HG03039 (cell line): ENCODE measurements at regions not wholly inside any gene's neighbourhood (a gene's known extent, or its start where the extent isn't known, plus 50 kb on each side); places are given as distances from the start of the nearest gene placed in this dataset.

Source experiments
- ATAC-seq: cut with Tn5 transposase; IDR thresholded peaks from one replicate; pipeline ENCODE4 v1.9.1; 2021; ENCODE audit warnings: mild to moderate bottlenecking, moderate library complexity; ENCODE audit not compliant: unreplicated experiment

DNA sequence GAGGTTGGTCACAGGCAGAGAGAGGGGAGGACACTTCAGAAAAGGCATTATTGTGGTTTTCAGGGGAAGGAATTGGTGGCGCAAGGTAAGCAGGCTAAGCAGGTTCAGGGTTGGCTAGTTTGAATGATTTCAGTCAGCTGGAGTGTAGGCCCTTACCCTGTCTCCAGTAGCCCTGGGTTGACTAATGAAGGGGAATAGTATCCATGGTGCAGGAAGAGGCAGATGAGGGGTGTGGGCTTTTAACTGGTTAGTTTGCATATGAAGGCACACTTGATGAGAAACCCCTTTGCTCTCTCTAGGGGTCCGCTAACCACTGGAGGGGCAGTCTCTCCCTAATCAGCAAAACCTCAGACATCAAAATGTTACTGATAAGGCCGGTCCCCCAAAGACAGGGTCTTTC lies 249.7 kb downstream of the AASDHPPT start:
- no peak for ATAC-seq

DNA sequence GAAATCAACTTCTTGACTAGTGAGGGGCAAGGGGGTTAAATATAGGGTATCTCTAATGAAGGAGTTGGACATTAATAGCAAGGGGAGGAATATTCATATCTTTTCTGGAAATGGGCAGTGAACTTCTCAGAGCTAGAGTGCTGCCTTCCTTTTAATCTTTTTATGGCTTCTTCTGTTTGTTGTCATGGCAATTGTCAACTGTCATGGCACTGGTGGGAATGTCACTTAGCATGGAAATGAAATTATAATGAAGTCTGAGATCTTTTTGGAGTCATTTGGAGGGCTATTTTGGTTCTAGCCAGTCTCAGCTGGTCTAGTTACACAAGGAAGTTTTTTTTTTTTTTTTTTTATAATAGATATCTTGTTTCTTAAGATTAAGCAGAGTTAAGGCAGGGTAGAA lies 250.2 kb downstream of the AASDHPPT start:
- ATAC-seq, result no peak

DNA sequence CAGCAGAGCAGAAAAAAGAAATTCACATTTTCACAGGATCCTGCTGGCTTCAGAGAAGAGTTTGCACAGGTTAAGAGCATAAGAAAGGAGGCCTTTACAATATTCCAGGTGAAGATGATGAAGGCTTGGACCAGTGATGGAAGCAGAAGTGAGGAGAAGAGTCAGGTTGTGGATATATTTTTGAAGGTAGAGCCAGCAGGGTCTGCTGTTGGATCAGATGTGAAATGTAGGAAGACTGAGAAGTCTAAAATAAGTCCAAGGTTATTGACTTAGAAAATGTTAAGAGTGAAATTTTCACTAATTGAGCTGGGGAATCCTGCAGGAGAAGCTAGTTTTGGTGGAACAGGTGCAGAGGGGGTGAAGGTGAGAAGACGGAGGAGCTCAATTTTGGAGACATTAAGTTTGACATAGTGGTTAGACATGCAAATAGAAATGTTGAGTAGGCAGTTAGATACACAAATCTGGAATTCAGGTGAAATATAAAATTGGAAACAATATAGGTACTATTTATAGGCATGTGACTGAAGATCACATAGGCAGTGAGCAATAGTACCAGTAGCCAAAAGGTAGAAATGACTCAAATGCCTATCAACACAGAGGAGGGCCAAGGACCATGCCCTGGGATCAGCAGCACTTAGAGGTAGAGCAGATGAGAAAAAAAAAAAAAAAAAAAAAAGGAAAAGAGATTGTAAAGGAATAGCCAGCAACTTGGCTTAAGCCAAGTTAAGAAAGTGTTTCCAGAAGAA lies 252.0 kb downstream of the AASDHPPT start:
- ATAC-seq, result no peak

DNA sequence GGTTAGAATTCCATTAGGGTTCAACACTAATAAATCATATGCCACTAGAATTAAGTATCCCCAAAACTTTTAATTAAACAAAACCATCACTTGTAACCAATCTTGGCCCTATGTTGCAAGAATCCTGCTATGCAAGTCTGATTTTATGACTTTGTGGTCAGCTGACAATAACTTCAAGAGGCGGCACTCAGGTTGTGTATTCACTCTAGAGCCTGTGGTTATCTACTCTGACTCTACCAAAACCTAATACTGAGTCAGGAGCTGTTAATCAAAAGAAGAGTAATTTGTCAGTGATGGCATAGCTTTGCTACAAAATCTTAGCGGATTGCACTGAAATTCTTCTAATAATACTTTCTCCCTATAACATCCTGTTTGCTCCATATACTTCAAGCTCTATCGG lies 253.7 kb downstream of the AASDHPPT start:
- no peak for ATAC-seq

DNA sequence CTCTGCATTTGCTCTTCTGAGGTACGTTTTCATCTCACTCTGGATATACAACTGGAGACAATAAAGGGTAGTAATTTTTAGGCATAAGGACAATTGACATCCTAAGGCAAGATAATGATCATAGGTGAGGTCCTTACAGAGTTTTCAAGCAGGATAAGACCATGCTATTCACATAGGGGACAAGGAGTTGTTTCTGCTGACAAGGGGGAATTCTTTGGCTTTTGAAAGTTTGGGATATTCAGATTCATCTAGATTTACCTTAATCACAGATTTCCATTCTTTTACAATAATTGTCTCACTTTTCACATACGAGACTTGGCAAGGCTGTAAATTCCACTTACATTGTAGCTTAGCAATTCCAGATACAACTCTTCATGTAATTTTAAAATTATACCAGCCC lies 256.2 kb downstream of the AASDHPPT start:
- ATAC-seq, result no peak

DNA sequence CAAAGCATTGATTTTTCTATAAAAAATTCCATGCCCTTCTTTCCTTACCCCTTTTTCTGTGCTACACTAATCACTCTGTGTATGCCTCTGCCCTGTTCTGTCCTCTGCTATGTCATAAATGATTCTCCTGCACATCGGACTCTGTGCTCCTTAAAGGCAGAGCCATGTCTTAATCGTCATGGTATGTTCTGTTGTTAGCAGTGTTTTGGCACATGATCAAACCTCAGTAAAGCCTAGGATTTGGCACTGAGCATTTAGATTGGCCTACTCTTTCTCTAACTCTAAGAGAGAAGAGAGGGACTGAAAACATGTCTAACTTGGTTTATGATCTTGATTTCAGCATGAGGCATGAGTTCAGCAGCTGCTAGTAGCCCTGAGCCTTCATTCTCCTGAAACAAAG lies 266.9 kb downstream of the AASDHPPT start:
- no peak for ATAC-seq

DNA sequence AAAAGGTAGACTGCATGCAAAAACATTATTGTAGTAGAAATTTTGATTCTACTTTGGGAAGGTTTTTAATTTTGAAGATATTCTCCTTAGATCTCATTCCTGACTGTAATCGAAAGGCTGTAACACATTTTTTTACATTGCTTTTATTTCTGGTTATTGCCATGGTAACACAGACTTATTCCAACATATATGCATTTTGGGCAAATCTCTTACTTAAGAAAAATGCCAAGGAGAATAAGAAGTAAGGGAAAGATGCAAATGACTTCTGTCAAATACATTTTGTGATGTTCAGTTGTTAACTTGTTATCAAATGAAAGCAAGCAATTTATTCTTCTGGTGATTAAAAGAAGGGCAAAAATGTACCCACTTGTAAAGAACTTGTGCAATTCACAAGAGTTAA lies 267.5 kb downstream of the AASDHPPT start:
- ATAC-seq, result no peak

DNA sequence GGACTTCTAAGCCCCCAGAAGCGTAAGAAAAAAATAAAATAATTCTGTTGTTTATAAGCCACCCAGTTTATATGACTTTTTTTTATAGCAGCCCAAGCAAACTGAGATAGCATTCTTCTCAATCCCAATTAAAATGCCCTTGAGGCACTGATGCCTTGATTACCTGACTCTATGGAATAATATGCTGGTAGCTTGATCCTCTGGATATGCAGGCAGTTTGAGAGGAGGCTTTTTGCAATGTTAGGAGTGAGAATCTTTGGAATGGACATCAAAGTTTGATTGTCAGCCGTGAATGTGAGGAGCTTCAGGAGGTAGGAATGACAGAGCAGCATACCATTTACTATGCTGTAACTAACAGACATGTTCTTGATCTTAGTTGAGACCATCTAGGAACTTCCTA lies 275.6 kb downstream of the AASDHPPT start:
- no peak for ATAC-seq

DNA sequence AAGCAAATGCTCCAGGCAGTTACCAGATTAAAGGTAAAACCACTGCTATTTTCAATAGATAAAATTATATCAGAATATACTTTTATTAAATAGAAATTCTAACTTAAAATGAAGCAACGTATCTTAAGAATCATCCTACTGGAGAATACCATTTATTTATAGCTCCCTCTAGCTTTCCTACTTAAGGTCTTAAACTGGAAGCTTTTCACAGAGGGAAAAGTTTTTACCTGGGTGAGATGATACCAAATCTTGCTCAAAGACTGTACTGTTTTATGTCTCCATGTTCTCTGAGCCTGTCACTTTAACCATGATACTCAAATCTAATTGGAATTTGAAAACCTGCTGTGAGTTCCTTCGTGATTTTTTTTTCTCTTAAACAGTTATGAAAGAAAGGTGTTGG lies 291.8 kb downstream of the AASDHPPT start:
- ATAC-seq, result no peak

DNA sequence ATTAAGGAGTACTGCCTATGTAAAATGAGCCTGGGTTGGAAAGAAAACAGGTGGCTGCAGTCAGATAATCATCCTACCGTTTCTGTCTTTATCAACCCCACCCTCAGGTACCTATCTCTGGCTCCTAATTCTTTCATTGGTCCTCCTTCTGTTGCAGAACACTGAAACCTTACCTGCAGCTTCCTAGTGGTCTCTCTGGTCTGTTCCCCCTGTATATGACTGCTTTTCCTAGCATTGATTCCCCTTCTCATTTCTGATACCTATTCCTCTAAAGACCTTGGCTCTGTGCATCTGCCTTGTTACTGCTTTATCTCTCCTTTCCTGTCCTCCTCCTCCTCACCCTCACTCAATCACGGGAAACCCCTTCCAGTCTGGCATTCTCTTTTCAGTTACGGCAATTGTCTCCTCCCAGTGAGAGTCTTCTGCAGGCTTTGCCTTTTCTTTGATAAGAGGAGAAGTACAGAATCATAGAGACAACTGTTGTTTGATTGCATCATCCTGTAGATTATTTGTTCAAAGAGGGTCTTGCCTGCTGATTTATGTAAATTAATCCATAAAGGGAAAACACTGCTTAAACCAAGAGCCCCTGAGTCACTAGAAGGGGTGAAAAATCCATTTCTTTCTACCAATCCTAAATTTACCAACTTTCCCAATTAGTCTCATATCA lies 301.2 kb downstream of the AASDHPPT start:
- no peak for ATAC-seq

DNA sequence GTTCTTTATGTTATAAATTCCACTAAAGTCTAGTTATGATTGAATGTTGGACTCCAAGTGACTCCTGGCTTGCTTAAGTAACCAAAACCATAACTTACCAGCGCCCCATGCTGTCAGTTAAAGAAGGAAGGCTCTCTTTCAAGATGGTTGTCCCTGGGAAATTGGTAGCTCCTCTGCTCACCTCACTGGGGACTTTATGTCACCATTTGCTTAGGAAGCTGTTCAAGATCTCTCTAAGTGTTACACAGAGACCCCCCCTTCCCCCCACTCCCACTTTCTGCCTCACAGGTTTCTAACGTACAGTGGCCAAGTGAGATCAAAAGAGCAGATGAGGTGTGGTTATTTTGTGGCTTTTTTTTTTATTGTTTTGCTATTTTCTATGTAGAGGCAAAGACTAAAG lies 301.8 kb downstream of the AASDHPPT start:
- ATAC-seq, result no peak

DNA sequence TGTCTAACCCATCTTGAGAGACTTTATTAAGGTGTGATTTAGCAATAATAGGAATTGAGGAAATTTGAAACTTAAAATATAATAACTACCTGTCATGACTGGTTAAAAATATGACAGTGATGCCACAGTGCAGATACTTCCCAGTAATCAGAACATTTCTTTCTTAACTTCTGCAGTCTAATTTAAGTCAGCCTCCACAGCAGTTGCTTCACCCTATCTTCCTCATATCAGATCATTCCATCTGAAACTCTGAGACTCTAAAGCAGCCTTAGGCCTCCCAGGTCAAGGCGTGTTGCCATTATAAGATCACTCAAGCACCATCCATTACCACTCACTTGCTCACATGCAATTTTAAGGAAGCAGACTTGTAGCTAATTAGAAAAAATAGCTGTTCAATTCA lies 302.2 kb downstream of the AASDHPPT start:
- no peak for ATAC-seq

DNA sequence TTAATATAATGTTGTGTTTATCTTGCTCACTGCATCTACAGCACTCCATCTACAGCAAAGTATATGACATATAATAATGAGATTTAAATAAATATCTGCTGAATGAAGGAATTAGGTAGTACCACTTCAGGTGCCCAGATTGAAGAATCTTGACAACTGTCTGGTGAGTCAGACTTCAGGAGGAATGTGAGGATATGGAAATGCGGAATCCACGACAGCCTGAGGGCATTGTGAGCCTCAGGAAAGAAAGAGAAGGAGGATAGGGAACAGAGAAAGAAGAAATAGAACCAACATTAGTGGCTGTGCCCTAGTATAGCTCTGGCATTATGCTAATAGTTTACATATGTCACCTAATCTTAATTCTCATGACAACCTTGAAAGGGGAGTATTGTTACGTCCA lies 304.4 kb downstream of the AASDHPPT start:
- no peak for ATAC-seq

DNA sequence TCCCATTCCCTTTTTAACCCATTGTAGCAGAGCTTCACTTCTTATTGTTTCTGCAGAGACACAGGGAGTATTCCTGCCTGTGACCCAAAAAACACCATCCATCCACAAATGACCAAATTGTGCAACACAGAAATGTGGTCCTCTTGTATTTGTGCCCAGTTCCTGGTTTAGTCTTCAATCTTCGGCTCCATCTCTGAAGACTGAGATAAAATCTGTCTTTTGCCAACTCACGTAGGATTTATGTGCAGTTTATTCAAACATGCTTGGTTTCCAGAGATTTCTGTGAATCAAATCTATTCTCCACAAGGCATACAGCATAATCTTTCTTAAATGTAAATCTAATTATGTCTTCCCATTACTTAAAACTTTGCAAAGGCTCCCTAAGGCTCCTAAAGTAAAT lies 307.0 kb downstream of the AASDHPPT start:
- ATAC-seq, result no peak

DNA sequence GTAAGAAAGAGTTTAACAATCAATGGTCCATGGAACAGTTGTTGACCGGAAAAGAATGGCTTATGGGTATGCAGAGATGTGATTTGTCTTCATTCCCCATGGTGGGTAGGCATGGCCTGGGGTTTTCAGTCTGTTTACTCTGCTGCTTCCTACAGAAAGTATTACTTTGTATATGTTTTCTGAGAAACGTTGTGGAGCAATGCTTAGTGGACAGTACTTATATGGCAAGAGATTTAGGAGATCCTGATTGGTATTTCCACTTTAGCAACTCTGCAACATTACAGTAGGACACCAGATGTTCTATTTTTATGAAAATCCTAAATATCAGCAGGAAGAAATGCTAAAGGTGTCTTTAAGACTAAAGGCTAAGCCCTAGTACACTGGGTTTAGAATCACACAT lies 309.1 kb downstream of the AASDHPPT start:
- ATAC-seq, result no peak

DNA sequence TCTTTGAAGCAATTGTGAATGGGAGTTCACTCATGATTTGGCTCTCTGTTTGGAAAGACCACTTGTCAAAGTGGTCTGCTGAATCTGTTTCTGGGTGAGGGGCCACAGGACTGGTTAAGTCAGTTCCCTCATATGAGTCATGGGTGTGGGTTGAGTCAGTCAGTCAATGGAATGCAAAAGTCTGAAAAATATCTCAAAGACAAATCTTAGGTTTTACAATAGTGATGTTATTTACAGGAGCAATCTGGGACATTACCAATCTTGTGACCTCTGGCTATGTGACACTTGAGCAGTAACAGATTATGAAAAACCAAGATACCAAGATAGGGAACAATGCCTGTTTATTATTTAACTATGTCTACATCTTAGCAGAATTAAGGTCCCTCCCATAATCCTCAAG lies 311.6 kb downstream of the AASDHPPT start:
- ATAC-seq, result no peak

DNA sequence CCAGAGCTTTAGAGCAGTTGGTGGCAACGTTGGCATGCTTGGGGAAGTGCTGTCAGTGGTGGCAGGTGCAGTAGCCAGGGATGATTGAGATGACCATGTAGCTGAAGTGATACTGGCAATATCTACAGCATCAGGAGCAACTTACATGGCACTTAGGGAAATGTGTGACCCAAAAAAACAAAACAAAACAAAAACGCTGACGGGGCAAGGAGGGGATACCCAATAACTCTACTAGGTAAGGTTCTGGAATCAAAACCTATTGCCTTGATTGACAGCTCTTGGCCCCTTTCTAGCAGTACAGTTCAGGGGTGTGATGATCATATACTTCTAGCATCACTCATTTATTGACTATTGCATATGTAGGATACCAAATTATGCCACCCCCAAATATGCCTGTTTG lies 312.6 kb downstream of the AASDHPPT start:
- no peak for ATAC-seq

DNA sequence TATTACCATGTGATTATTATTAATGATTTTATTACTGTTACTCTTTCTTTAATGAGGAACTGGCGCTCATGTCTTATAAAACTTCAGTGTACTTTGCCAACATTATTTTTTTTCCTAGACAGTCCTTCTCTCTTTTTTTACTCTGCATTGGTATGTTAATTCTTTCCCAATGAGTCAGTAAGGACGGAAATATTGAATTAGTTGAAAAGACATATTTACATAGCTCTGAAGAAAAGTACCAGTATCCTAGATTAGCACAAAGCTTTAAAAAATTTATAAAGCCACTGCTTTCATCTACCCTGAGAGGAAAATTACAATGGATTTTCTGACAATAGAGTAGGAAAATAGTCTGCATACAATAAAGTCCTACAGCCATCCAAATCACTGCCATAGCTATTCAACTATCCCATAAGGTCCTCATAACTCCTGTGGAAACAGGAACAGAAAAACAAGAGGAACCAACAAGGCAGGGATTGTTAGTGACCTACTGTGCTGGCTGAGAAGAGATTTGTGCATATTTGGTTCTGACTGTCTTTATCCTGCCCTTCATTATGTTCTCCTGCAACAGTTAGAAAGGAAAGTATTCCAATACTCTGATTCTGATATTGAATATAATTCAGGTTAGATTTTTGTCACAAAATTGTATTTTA lies 314.4 kb downstream of the AASDHPPT start:
- no peak for ATAC-seq

DNA sequence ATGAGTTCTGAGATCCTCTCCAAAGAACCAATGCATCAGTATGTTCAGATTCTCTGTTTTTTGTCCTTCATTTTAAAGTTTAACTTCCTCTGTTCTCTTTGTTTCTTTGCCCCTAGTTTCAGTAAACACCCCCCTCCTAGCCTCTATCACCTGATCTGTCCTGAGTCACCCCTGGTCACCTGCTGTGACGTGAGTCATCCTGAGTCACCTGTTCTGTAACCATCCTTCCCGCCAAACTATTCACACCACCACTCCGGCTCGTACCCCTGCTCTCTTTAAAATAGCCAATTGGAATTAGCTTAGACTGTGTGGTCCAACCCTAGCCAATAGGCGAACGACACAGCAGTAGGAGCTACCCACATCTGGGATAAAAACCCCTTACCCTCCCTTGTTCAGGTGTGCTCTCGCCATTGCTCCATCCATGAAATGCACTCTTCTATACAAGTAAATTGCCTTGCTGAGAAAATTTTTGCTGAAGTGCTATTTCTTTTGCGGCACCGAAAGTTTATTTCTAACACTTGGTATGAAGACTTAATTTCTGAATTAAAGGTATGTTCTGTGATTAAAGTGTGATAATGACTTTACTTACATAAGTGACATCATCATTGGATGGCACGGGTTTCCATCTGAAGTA lies 318.4 kb downstream of the AASDHPPT start:
- no peak for ATAC-seq

DNA sequence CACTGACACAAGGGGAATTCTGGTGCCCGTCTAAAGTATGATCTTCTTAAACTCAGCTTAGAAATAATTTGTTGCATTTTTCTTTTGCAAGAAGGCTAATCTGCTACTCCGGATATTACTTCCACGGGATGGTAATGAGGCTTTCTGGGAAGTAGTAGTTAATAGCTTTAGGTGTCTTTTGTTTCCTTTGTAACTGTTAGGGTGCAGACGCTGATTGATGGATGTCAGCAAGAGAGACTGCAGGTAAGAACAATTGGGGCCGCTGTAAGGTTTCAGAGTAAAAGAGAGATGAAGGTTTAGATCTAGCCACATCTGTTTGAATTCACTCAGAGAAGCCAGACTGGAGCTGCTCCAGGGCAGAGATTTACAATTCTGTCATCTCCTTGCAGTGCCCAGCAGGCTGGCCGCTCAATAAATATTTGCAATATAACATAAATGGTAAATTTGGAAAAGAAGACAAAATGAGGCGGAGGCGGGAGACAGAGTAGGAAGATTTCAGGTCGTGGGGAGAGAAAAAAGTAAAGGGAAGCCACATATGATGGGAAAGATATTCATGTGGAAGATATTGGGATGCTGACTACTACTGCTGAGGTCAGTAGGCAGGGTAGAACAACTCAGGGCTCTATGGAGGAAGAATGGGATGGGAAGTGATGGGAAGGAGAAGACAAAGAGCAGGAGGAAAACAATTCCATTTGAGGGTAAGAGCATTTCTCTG lies 320.5 kb downstream of the AASDHPPT start:
- ATAC-seq, result no peak

DNA sequence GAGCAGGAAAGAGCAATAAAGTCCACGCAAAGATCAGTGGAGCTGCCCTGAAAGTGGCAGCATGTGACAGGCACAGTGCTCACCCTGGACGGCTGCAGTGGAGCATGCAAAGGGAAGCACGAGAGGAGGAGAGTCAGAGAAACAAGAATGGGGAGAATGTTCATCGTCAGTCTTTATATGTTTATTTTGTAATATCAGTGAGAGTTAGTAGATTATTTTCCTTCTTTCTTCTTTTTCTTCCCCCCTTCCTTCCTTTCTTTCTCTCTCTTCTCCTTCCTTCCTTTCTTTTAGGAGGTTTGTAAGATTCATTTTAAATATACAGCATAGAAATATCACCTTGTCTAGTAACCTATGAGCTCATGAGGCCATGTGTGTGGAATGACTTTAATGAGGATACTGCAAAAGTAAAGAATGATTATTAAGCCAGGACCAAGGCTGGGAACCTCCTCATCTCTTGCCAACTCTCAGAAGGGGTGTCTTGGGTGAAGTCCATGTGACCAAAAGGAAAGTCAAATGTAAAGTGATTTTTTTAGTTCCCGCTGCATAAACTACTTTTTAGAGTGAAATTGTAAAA lies 321.1 kb downstream of the AASDHPPT start:
- no peak for ATAC-seq
